IPS-18c (cell line): ENCODE measurements at regions not wholly inside any gene's neighbourhood (a gene's known extent, or its start where the extent isn't known, plus 50 kb on each side); places are given as distances from the start of the nearest gene placed in this dataset.

Experiments used
- H3K4me3 ChIP-seq: 2 replicates; pipeline ENCODE4 v1.7.0; 2013; ENCODE audit warnings: low read depth, mild to moderate bottlenecking, low read length, moderate library complexity; ENCODE audit not compliant: insufficient read depth
- H3K9me3 ChIP-seq: one replicate; pipeline ENCODE4 v1.6.1; 2013; ENCODE audit warnings: mild to moderate bottlenecking, low read length, moderate library complexity; ENCODE audit not compliant: control insufficient read depth, insufficient read depth

DNA sequence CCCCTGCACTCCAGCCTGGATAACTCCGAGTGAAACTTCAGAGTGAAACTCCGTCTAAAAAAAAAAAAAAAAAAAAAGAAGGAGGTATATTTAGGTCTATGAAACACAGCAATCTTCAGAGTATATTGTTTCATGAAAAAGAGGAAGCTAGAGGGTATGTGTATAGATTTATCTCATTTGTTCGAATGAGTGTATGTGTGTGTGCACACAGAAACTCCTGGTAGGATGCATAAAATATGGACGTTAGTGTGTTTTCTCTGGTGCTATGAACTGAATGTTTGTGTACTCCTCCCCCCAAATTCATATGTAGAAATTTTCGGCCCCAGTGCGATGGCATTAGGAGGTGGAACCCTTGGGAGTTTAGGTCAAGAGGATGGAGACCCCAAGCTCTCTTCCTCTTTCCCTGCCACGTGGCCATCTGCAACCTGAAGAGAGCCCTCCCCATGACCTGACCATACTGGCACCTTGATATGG is 98.6 kb upstream of the KLF13 start:
- Histone ChIP-seq H3K4me3 (no peak overlapping the region), H3K9me3 (no peaks in the 10 kb centered on the region)

DNA sequence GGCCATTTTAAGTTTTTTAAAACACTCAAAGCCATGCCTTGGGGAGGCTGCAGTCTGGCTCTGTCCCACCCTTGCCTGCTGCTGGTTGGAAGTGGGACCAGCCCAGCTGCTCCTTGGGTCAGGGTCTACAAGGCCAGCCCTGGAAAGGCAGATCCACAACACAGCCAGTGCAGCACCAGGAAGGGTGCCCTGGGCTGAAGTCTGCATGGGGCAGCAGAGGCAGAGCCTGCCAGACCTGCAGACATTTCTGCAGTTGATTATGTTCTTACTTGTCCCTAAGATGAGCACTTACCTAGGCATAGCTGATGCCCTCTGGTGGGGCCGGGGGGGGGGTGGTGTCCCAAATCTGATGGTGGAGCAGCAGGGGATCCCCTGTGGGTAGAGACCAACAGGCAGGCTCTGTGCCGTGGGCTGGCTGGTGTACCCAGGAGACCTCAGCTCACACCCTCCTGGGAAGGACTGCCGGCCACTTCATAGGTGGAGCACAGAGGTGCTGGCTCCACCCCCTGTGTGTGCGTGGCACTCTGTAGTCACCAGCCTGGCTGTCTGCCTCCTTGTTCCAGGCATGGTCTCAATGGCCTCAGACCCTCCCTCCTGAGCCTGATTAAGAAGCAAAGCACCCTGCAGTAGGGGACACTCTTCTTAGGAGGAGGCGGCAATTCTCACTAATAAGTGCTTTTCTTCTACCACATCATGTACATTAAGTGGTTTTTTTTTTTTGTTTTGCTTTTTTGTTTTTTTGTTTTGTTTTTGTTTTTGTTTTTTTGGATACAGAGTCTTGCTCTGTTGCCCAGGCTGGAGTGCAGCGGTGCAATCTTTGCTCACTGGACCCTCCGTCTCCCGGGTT is 97.4 kb upstream of the KLF13 start:
- Histone ChIP-seq H3K9me3 (no peaks in the 10 kb centered on the region), H3K4me3 (no peak overlapping the region)

DNA sequence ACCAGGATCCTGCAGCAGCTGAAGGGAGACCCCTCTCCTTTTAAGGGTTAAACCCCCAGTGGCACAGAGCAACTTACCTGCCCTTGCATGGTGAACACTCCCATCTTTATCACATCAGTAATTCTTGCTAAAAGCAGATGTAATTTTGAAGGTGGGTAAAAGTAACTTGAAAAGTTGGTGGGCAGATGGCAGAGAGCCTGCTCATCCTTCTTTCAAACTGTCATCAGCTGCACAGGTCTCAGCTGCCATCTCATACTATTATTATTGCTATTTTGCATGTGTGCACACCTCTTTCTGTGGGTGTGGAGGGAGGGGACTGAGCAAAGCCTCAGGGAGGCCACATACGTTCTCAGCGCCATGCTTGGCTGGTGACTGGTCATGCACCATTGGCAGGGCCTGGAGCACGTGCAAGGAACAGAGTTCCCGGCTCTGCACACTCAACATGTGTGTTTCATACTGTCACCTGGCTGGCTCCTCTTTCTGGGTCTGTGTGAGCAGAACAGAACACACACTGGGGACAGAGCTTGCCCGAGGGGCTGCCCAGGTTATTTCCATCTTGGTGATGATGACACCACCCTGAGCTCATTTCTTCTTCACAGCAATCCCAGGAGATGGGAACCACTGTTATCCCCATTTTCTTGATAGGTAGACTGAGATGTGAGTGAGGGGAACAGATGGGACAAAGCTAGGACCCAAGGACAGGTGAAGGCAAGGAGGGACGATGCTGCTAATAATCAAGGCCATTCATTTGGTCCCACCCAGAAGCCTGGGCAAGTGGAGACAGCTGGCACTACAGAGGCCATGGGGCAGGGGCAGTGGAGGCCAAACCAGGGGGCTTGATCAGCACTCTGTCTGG is 95.8 kb upstream of the KLF13 start:
- Histone ChIP-seq H3K9me3 (no peaks in the 10 kb centered on the region), H3K4me3 (no peak overlapping the region)

DNA sequence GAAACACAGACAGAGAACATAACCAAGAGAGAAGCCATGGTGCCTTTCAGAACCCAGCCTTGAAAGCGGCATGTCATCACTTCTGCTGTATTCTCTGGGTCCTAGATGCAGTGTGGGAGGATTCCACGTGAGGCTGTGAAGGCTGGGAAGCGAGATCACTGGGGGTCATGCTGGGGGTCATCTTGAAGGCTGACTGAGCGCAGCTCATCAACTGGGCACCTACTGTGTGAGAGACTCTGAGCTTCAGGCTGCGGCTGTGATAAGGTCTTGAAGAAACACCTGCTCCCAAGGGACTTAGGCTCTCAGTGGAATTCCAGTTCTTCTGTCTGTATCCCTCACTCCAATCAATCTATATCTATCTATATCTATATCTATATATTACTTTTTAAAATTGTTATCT is 91.8 kb upstream of the KLF13 start:
- H3K4me3 ChIP-seq = no peak overlapping the region

DNA sequence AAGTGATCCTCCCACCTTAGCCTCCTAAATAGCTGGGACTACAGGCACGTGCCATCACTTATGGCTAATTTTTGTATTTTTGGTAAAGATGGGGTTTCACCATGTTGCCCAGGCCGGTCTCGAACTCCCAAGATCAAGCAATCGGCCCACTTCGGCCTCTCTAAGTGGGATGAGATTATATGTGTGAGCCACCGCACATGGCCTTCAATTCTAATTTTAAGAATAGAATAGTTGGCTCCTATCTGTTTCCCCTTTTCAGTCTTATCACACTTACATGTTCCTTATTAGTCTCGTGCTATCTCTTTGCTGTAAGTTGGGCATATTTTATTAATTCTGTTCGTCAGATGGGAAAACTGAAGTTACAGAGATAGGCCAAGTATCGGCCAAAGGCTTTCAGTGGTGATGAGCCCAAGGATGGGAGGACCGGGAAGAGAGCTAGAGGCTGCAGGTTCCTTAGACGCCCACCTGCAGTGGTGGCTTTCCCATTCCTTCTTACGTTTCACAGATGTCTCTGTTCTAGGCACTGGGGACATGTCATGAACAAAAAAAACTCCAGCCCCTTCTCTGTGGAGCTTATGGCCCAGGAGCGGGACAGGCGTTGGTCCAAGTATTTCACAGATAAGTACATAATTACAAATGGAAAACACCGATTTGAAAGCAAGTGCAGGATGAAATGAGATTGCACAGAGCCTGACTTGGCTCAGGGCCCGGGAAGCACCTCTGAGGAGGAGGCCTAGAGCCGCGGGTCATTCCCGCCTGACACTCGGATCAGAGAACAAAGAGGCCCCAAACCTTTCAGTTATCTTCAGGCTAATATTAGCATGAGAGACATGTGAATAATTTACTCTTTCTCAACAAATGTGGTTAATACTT is 91.1 kb upstream of the KLF13 start:
- Histone ChIP-seq H3K9me3 (no peaks in the 10 kb centered on the region), H3K4me3 (no peak overlapping the region)

More for the DNA sequence above, 91.8 kb upstream of the KLF13 start:
- no peaks in the 10 kb centered on the region for H3K9me3 ChIP-seq

DNA sequence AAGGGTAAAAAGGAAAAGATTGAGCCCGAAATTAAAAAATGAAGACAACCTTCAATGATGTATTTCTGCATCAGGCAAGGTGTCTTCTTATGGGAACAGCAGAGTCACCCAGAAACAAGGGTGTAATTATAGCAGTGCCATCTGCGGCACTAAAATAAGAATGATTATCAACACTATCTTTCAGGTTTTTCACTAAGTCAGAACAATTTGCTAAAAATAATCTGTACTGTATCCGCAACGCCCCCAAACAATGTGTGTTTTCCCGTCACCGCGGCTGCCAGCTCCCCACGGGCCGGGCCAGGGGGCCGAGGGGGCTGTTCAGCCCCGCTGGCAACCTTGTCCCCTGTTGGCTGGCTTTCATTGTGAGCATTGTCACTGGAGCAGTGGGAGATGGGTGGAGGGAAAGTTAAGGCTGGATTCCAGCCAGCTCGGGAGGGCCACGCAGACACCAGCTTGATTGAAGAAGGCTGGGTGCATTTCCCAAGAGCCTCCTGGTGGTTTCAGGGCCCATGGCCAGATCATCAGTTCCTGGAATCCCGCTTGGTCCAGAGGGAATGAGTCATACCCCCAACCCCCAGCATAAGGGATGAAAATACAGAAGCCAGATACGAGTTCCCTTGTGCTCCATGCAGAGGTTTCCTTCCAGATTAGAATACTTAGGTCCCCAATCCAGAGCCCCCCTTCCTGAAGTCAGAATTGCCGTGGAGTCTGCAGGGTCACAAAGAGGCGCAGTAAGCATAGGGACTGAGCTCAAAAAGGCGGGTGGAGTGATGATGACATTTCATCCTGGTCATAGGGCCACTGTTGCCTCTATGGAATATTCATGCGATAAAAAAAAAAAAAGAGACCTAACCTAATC is 90.2 kb upstream of the KLF13 start:
- H3K4me3 ChIP-seq = no peak overlapping the region
- no peaks in the 10 kb centered on the region for H3K9me3 ChIP-seq

DNA sequence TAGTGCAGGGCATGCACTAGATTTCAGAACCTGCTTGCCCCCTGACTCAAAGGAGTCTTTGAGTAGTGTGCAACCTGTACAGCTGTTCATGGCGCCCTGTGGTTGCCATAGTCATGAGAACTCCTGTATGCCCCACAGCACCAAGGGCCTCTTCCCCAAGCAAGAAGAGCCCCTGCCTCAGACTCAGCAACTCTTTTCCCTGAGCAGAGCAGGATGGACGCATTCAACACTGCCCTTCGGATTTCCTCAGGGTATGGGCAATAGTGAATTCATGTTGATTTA is 89.7 kb upstream of the KLF13 start:
- H3K9me3 ChIP-seq = no peaks in the 10 kb centered on the region
- no peak overlapping the region for H3K4me3 ChIP-seq

DNA sequence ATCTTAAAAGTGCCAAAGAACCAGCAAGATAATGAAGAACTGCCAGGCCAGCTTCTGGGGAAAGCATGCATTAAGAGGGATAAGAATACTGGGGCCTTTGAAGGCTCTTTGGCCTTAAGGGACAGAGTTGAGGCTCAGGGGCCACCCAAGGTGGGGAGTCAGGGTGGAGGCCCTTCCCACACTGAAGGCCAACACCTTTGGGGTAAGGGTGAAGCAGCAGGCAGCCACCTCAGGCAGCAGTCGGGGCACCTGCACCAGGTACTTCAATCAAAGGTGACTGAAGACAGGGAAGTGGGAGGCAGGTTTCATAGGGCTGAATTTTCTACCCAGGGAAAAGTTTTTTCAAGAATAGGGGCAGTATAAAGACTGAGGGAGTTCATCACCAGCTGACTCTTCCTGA is 87.7 kb upstream of the KLF13 start:
- no peaks in the 10 kb centered on the region for H3K9me3 ChIP-seq
- no peak overlapping the region for H3K4me3 ChIP-seq

DNA sequence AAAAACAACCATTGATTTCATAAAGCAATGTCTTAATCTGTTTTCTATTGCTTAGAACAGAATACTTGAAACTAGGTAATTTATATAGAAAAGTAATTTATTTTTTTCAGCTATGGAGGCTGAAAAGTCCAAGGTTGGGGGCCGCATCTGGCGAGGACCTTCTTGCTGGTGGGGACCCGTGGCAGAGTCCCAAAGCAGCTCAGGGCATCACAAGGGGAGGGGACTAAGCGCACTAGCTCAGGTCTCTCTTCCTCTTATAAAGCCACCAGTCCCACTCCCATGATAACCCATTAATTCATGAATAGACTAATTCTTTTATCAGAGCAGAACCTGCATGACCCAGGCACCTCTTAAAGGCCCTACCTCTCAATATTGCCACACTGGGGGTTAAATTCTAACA is 87.2 kb upstream of the KLF13 start:
- Histone ChIP-seq H3K4me3 (no peak overlapping the region), H3K9me3 (no peaks in the 10 kb centered on the region)

DNA sequence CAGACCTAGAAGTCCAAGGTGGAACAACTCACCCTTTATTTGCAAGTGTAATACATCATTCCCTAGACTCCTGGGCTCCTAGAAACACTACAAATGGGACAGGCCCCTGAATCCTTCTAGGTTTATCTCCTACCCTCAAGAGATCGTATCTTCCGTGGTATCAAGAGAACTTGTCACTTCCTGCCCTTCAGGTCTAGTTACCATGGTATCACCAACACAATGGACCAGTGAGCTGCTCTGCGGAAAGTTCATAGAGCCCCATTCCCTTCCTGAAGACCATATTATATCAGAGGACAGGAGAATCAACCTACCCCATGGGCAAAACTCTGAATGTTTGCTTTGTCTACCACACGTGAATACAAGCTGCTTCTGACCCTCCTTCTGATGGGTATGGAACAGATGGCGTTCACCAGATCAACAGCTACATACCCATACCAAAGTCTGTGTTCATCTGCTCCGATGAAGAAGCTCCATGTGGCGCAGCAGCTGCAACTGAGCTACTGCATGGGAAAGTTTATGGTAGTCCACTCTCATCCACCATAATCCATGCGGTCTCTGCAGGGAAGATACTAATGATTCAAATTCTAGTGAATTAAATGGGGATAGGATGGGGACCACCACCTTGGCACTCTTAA is 84.6 kb upstream of the KLF13 start:
- H3K4me3 ChIP-seq = no peak overlapping the region

DNA sequence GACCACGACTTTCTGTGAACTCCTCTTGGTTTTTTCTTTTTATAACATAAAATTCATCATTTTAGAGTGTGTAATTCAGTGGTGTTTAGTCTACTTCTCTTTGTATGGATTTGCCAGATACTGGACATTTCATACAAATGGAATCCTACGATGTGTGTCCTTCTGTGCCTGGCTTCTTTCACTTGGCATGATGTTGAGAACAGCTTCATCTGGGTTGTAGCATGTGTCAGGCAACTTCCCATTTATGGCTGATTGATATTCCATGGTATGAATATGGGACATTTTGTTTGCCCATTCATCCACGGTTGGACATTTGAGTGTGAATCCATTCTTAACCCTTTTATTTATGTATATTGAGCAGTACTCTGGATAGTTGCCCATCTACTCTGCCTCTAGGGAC is 82.7 kb upstream of the KLF13 start:
- Histone ChIP-seq H3K4me3 (no peak overlapping the region), H3K9me3 (no peaks in the 10 kb centered on the region)

More for the DNA sequence above, 84.6 kb upstream of the KLF13 start:
- no peaks in the 10 kb centered on the region for H3K9me3 ChIP-seq

DNA sequence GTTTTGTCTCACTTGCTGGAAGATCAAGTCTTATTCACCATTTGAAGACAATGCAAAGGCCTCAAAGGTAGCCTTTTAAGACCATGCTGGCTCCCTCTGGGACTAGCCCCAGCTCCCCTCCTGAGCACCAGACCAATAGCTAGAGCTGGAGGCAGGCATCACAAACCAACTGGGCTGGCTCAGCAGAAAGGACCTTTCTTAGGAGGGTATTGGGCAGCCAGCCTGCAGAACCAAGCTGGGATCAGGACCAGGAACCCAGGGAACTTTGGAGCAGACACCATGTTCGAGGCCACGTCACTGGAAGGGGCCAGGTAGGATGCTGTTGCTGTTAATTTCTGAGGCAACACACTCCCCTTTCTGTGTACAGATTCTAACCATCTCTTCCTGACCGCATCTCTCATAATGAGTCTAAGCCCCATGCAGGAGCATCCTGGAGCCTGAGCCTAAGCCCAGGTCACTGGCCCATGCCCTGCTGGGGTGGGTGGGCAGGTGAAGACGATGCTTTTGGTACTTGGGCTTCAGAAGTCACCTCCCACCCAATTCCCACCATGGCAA is 81.4 kb upstream of the KLF13 start:
- Histone ChIP-seq H3K4me3 (no peak overlapping the region), H3K9me3 (no peaks in the 10 kb centered on the region)

DNA sequence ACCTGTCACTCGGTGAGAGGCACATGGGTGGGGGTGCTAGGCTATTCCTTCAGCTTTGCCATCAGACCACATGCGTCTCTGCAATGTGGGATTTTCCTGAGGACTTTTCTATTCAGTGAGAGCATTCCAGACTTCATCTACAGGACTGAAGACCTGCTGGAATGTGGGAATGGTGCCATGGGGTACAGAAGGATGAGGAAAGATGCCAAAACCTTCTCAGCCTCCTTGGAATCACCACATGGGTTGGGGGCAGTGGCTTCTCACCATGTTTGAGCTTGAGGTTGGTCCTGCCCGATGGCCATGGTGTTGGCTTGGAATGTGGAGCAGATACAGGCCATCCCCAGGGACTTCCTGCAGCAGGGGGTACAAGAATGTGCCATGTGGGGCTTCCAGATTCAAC is 80.9 kb upstream of the KLF13 start:
- Histone ChIP-seq H3K4me3 (no peak overlapping the region), H3K9me3 (no peaks in the 10 kb centered on the region)

DNA sequence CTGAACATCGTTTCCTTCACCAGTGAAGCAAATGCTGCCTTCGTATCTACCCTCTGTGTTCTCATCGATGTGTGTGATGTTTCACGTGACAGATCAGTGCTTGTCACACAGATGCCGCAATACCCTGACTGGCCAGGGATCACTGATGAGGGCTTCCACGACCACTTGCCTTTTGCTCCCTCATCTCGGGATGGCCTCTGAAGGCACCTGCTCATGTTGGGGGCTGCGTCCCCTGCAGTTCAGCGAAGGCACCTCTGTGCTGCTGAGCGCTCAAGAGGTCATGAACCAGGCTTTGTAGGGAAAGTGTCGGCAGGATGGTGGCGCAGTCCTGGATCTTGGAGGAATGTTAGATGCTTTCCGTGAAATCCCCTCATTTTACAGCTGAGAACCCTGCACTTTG is 79.2 kb upstream of the KLF13 start:
- H3K9me3 ChIP-seq = no peaks in the 10 kb centered on the region
- H3K4me3 ChIP-seq = no peak overlapping the region

DNA sequence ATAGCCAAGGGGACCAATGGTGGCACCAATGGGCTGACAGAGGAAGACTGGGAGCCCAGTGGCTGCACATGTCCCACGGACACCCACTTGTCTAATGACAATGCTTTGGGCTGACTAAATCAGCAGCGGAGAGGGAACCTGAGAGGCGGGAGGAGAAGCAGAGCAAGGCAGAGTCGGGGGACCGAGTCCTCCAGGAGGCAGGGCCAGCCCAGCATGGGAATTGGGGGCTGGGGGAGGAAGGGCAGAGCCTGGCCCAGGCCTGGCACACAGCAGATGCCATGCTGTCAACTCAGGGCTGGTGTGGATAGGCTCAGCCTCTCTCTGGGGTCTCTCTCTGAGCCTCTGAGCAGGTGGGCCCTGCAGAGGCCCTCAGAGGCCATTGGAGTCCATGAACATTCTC is 78.4 kb upstream of the KLF13 start:
- Histone ChIP-seq H3K4me3 (no peak overlapping the region), H3K9me3 (no peaks in the 10 kb centered on the region)

DNA sequence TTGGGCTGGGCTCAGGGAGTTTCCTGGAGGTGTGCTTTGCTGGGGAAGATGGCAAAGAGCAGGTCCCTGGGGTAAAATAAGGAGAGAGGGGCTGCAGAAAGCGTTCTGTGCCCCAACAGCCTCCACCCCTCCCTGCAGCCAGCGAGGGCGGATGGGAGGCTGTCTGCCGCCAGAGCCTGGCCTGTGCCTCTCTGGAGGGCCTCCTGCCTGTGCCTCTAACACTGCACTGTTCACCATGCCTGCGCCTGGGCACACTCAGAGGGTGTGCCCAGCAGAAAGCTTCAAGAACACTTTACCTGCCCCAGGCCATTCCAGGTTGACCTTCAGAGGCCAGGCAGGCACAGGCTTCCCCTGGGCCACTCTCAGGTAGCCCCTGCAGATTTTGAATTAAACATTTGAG is 77.7 kb upstream of the KLF13 start:
- no peaks in the 10 kb centered on the region for H3K9me3 ChIP-seq
- H3K4me3 ChIP-seq = no peak overlapping the region
